H9 (cell line): ENCODE measurements at regions not wholly inside any gene's neighbourhood (a gene's known extent, or its start where the extent isn't known, plus 50 kb on each side); places are given as distances from the start of the nearest gene placed in this dataset.

Experiments
- DNase-seq: peaks from one replicate; pipeline ENCODE4 v3.0.0-alpha.2; 2017
- H2AFZ ChIP-seq: one replicate; pipeline ENCODE4 v1.6.1; 2013; ENCODE audit warnings: mild to moderate bottlenecking, low read length, control low read depth, moderate library complexity
- H2AK5ac ChIP-seq: 2 replicates; pipeline ENCODE4 v1.6.1; 2013; ENCODE audit warnings: low read length, control low read depth, mixed read lengths; ENCODE audit not compliant: insufficient read length
- H2BK120ac ChIP-seq: one replicate; pipeline ENCODE4 v1.6.1; 2013; ENCODE audit warnings: low read depth, mild to moderate bottlenecking, low read length, control low read depth, inconsistent platforms; ENCODE audit not compliant: poor library complexity, severe bottlenecking
- H2BK12ac ChIP-seq: 2 replicates; pipeline ENCODE4 v1.6.1; 2013; ENCODE audit warnings: low read length, control low read depth, mixed read lengths, low read depth; ENCODE audit not compliant: insufficient read length
- H2BK15ac ChIP-seq: 2 replicates; pipeline ENCODE4 v1.6.1; 2013; ENCODE audit warnings: low read depth, low read length, control low read depth
- H2BK20ac ChIP-seq: one replicate; pipeline ENCODE4 v1.6.1; 2013; ENCODE audit warnings: low read depth, mild to moderate bottlenecking, low read length, control low read depth, inconsistent platforms; ENCODE audit not compliant: poor library complexity, severe bottlenecking
- H2BK5ac ChIP-seq: 2 replicates; pipeline ENCODE4 v1.6.1; 2013; ENCODE audit warnings: low read length, control low read depth, mixed read lengths; ENCODE audit not compliant: insufficient read length
- H3K14ac ChIP-seq: 2 replicates; pipeline ENCODE4 v1.6.1; 2013; ENCODE audit warnings: low read length, control low read depth; ENCODE audit not compliant: insufficient read depth
- H3K18ac ChIP-seq: 2 replicates; pipeline ENCODE4 v1.6.1; 2013; ENCODE audit warnings: low read depth, mild to moderate bottlenecking, mixed read lengths, low read length, control low read depth; ENCODE audit not compliant: insufficient read length
- H3K23ac ChIP-seq: 2 replicates; pipeline ENCODE4 v1.6.1; 2013; ENCODE audit warnings: low read length, control low read depth, mixed read lengths, low read depth; ENCODE audit not compliant: insufficient read length
- H3K23me2 ChIP-seq: 2 replicates; pipeline ENCODE4 v1.6.1; 2013; ENCODE audit warnings: low read depth, mild to moderate bottlenecking, mixed read lengths, low read length, control low read depth; ENCODE audit not compliant: insufficient read length, poor library complexity, severe bottlenecking
- H3K27ac ChIP-seq: 2 replicates; pipeline ENCODE4 v1.5.1; 2013; ENCODE audit warnings: low read length, control low read depth, mixed read lengths, low read depth; ENCODE audit not compliant: insufficient read length
- H3K27me3 ChIP-seq: 2 replicates; pipeline ENCODE4 v1.6.1; 2013; ENCODE audit warnings: low read length, control low read depth, inconsistent platforms; ENCODE audit not compliant: insufficient read depth
- H3K4ac ChIP-seq: 2 replicates; pipeline ENCODE4 v1.6.1; 2013; ENCODE audit warnings: low read depth, mild to moderate bottlenecking, control low read depth, inconsistent platforms, low read length, moderate library complexity
- H3K4me1 ChIP-seq: 2 replicates; pipeline ENCODE4 v1.6.1; 2013; ENCODE audit warnings: low read length, control low read depth, inconsistent platforms; ENCODE audit not compliant: insufficient read depth
- H3K4me2 ChIP-seq: 2 replicates; pipeline ENCODE4 v1.6.1; 2013; ENCODE audit warnings: low read length, control low read depth, mixed read lengths; ENCODE audit not compliant: insufficient read length, insufficient read depth
- H3K56ac ChIP-seq: 2 replicates; pipeline ENCODE4 v1.6.1; 2013; ENCODE audit warnings: low read depth, mild to moderate bottlenecking, mixed read lengths, low read length, control low read depth; ENCODE audit not compliant: insufficient read length
- H3K79me1 ChIP-seq: 2 replicates; pipeline ENCODE4 v1.6.1; 2013; ENCODE audit warnings: low read depth, mild to moderate bottlenecking, moderate library complexity, low read length, control low read depth, inconsistent platforms; ENCODE audit not compliant: insufficient read depth, poor library complexity, severe bottlenecking
- H3K79me2 ChIP-seq: 2 replicates; pipeline ENCODE4 v1.6.1; 2013; ENCODE audit warnings: low read length, control low read depth, inconsistent platforms; ENCODE audit not compliant: insufficient read depth
- H3K9ac ChIP-seq: 2 replicates; pipeline ENCODE4 v1.6.1; 2013; ENCODE audit warnings: low read length, control low read depth, mixed read lengths; ENCODE audit not compliant: insufficient read length; ENCODE audit errors: extremely low read depth
- H3K9me3 ChIP-seq: one replicate; pipeline ENCODE4 v1.6.1; 2013; ENCODE audit warnings: low read depth, low read length, inconsistent platforms; ENCODE audit not compliant: control insufficient read depth
- H3T11ph ChIP-seq: one replicate; pipeline ENCODE4 v1.6.1; 2013; ENCODE audit warnings: mild to moderate bottlenecking, low read length, control low read depth, inconsistent platforms
- H4K20me1 ChIP-seq: one replicate; pipeline ENCODE4 v1.6.1; 2013; ENCODE audit not compliant: control insufficient read depth, insufficient read length, insufficient read depth
- H4K5ac ChIP-seq: 2 replicates; pipeline ENCODE4 v1.6.1; 2013; ENCODE audit warnings: low read depth, mild to moderate bottlenecking, mixed read lengths, low read length, control low read depth; ENCODE audit not compliant: insufficient read length
- H4K8ac ChIP-seq: replicated peaks from 2 replicates; pipeline ENCODE4 v1.6.1; 2013; ENCODE audit warnings: low read length, control low read depth, mixed read lengths, low read depth; ENCODE audit not compliant: insufficient read length
- H4K91ac ChIP-seq: 2 replicates; pipeline ENCODE4 v1.6.1; 2013; ENCODE audit warnings: low read depth, mild to moderate bottlenecking, moderate library complexity, mixed read lengths, low read length, control low read depth; ENCODE audit not compliant: insufficient read length
- H3K27ac Mint-ChIP-seq, 3 experiments: 2 replicates in 2 of 3; 3 replicates in 1 of 3; pipeline ENCODE4 v1.8.0; 2020 to 2021; ENCODE audit warnings: mixed read lengths in 3 of 3, mild to moderate bottlenecking in 1 of 3, moderate library complexity in 1 of 3
- H3K27me3 Mint-ChIP-seq: 2 replicates; pipeline ENCODE4 v1.8.0; 2021; ENCODE audit warnings: low read depth, mild to moderate bottlenecking, moderate library complexity, mixed read lengths
- H3K36me3 Mint-ChIP-seq, 3 experiments: 2 replicates in 2 of 3; 3 replicates in 1 of 3; pipeline ENCODE4 v1.8.0; 2020 to 2021; ENCODE audit warnings: low read depth in 3 of 3, mixed read lengths in 3 of 3; ENCODE audit not compliant: insufficient read depth in 1 of 3
- H3K4me1 Mint-ChIP-seq, 2 experiments: 2 replicates each; pipeline ENCODE4 v1.8.0; 2020; ENCODE audit warnings: mixed read lengths in 2 of 2
- H3K4me3 Mint-ChIP-seq, 2 experiments: 2 replicates in 1 of 2; 3 replicates in 1 of 2; pipeline ENCODE4 v1.8.0; 2020 to 2021; ENCODE audit warnings: mild to moderate bottlenecking in 2 of 2, mixed read lengths in 2 of 2, moderate library complexity in 1 of 2
- H3K9me3 Mint-ChIP-seq, 2 experiments: 2 replicates in 1 of 2; 3 replicates in 1 of 2; pipeline ENCODE4 v1.8.0; 2020; ENCODE audit warnings: mild to moderate bottlenecking in 2 of 2, mixed read lengths in 2 of 2, moderate library complexity in 1 of 2
- WGBS: extraction: QIAGEN DNeasy Blood & Tissue Kit; methylation state at CpG from one replicate; pipeline ENCODE4 v1.1.7; 2013; ENCODE audit warnings: missing lambda C conversion rate, low lambda C conversion rate, mixed read lengths; ENCODE audit not compliant: insufficient read length; ENCODE audit errors: extremely low coverage; 5-methylcytosine and 5-hydroxymethylcytosine counted together
- TF ChIP-seq, protein P1 (sequence below): fragments of 200-600 bp; sonication (generic); conservative IDR thresholded peaks from 3 replicates; pipeline ENCODE4 v1.8.0; 2021; ENCODE audit warnings: antibody characterized with exemption, mild to moderate bottlenecking

DNA sequence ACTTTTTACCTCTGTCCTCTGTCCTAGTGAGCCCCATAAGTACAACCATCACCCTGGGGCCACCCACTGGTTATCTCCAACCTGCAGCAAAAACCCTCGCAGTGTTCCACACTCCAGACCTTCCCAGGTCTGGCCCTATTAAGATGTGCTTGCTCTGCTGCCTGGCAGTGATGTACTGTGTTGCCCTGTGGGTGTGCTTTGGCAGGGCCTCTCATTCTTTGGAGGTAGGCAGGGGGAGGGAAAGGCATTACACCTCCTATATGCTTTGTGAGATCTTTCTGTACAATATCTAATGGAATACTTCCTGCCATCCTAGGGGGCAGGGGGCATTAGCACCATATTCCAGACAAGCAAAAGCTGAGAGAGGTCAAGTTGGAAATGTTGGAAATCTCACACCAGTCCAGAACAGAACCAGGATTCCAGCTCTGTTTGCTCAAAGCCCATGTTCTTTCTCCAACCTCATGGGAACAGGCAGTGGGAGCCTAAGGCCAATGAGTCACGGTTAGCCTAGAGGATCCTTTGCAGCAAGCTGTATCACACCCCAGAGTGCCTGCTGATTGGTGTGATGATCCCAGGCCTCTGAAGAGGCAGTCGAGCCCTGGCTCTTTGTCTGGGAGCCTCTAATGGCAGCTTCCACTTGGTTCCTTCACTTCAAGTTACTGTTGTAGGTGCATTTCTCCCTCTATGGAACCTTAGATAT, 59.7 kb upstream of the UBL3 start:
- no peak overlapping the region for H3T11ph ChIP-seq
- H3K9me3 Mint-ChIP-seq = no peaks in the 10 kb centered on the region
- H2BK5ac ChIP-seq = no peak overlapping the region
- no peak overlapping the region for H2BK120ac ChIP-seq
- H2BK12ac ChIP-seq = no peak overlapping the region
- no peak overlapping the region for H3K9ac ChIP-seq
- no peak overlapping the region for H3K27ac ChIP-seq
- H3K36me3 Mint-ChIP-seq = no peaks in the 10 kb centered on the region
- H3K56ac ChIP-seq = no peak overlapping the region
- no peaks in the 10 kb centered on the region for H3K23me2 ChIP-seq
- no peak overlapping the region for H2AK5ac ChIP-seq
- no peak overlapping the region for H3K4me2 ChIP-seq
- H2BK20ac ChIP-seq = no peak overlapping the region
- no peak overlapping the region for H3K23ac ChIP-seq
- no peaks in the 10 kb centered on the region for H4K20me1 ChIP-seq
- H3K79me1 ChIP-seq = no peaks in the 10 kb centered on the region
- H3K79me2 ChIP-seq = no peaks in the 10 kb centered on the region
- H4K5ac ChIP-seq = no peak overlapping the region
- no peak overlapping the region for H4K91ac ChIP-seq
- H3K27me3 Mint-ChIP-seq = no peaks in the 10 kb centered on the region
- DNase-seq = no peak
- no peaks in the 10 kb centered on the region for H3K9me3 ChIP-seq
- H3K4me3 Mint-ChIP-seq = no peak overlapping the region
- H3K4ac ChIP-seq = no peak overlapping the region
- no peak overlapping the region for H2AFZ ChIP-seq
- no peak overlapping the region for H2BK15ac ChIP-seq
- H3K27me3 ChIP-seq = no peaks in the 10 kb centered on the region
- no peak overlapping the region for H4K8ac ChIP-seq
- H3K27ac Mint-ChIP-seq = no peak overlapping the region
- TF ChIP-seq, protein P1, sequence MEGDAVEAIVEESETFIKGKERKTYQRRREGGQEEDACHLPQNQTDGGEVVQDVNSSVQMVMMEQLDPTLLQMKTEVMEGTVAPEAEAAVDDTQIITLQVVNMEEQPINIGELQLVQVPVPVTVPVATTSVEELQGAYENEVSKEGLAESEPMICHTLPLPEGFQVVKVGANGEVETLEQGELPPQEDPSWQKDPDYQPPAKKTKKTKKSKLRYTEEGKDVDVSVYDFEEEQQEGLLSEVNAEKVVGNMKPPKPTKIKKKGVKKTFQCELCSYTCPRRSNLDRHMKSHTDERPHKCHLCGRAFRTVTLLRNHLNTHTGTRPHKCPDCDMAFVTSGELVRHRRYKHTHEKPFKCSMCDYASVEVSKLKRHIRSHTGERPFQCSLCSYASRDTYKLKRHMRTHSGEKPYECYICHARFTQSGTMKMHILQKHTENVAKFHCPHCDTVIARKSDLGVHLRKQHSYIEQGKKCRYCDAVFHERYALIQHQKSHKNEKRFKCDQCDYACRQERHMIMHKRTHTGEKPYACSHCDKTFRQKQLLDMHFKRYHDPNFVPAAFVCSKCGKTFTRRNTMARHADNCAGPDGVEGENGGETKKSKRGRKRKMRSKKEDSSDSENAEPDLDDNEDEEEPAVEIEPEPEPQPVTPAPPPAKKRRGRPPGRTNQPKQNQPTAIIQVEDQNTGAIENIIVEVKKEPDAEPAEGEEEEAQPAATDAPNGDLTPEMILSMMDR = no peak
- no peak overlapping the region for H3K18ac ChIP-seq
- no peak overlapping the region for H3K14ac ChIP-seq
- H3K4me1 Mint-ChIP-seq = peaks cover 0 to 5% of the 10 kb centered on the region in 2 experiments; a peak in 2 of 4 replicates
- no CpG with 5 or more reads among the region's 3 CpGs for WGBS
- H3K4me1 ChIP-seq = no peaks in the 10 kb centered on the region
